Skin epidermis (tissue), 12 donors: ENCODE measurements at regions not wholly inside any gene's neighbourhood (a gene's known extent, or its start where the extent isn't known, plus 50 kb on each side); places are given as distances from the start of the nearest gene placed in this dataset.

Source experiments
- H3K27ac ChIP-seq, 21 experiments: fragments of 200-600 bp; sonication (generic) in 11 of 21; one replicate each; pipeline ENCODE4 v1.5.0; 2020; ENCODE audit warnings: mild to moderate bottlenecking in 3 of 21, inconsistent platforms in 2 of 21, moderate library complexity in 2 of 21
- H3K4me3 ChIP-seq, 7 experiments: fragments of 200-600 bp; sonication (generic) in 2 of 7; one replicate each; pipeline ENCODE4 v1.5.0; 2020; ENCODE audit warnings: inconsistent platforms in 2 of 7, mild to moderate bottlenecking in 2 of 7, moderate library complexity in 1 of 7

GRCh38 chr11:92859156-92859690 is 110.2 kb upstream of the MTNR1B start:
- H3K27ac ChIP-seq: no peak overlapping the region
- no peak overlapping the region for H3K4me3 ChIP-seq

GRCh38 chr11:92861634-92862033 is 107.8 kb upstream of the MTNR1B start:
- H3K27ac ChIP-seq: no peak overlapping the region
- H3K4me3 ChIP-seq: no peak overlapping the region

GRCh38 chr11:92865352-92865751 is 104.1 kb upstream of the MTNR1B start:
- no peak overlapping the region for H3K27ac ChIP-seq

GRCh38 chr11:92866679-92867282 is 102.7 kb upstream of the MTNR1B start:
- Histone ChIP-seq H3K27ac (no peak overlapping the region), H3K4me3 (no peak overlapping the region)

More at GRCh38 chr11:92865352-92865751, 104.1 kb upstream of the MTNR1B start:
- H3K4me3 ChIP-seq: no peak overlapping the region

GRCh38 chr11:92867913-92868619 is 101.4 kb upstream of the MTNR1B start:
- no peak overlapping the region for H3K27ac ChIP-seq
- no peak overlapping the region for H3K4me3 ChIP-seq

- no peak overlapping the region for H3K4me3 ChIP-seq
Observed at GRCh38 chr11:92869716-92870115, 99.7 kb upstream of the MTNR1B start.

GRCh38 chr11:92870196-92870832 is 99.1 kb upstream of the MTNR1B start:
- Histone ChIP-seq H3K27ac (no peak overlapping the region), H3K4me3 (no peak overlapping the region)

More at GRCh38 chr11:92869716-92870115, 99.7 kb upstream of the MTNR1B start:
- H3K27ac ChIP-seq: no peak overlapping the region

GRCh38 chr11:92873551-92873950 is 95.9 kb upstream of the MTNR1B start:
- H3K4me3 ChIP-seq: no peak overlapping the region
- no peak overlapping the region for H3K27ac ChIP-seq

- H3K27ac ChIP-seq: no peak overlapping the region
- H3K4me3 ChIP-seq: no peak overlapping the region
Observed at GRCh38 chr11:92875473-92875872, 94.0 kb upstream of the MTNR1B start.

GRCh38 chr11:92879086-92879485 is 90.4 kb upstream of the MTNR1B start:
- H3K4me3 ChIP-seq: no peak overlapping the region

GRCh38 chr11:92880381-92880780 is 89.1 kb upstream of the MTNR1B start:
- H3K27ac ChIP-seq: no peak overlapping the region

More at GRCh38 chr11:92879086-92879485, 90.4 kb upstream of the MTNR1B start:
- H3K27ac ChIP-seq: no peak overlapping the region

GRCh38 chr11:92881940-92882450 is 87.5 kb upstream of the MTNR1B start:
- H3K27ac ChIP-seq: no peak overlapping the region
- no peak overlapping the region for H3K4me3 ChIP-seq

More at GRCh38 chr11:92880381-92880780, 89.1 kb upstream of the MTNR1B start:
- no peak overlapping the region for H3K4me3 ChIP-seq

GRCh38 chr11:92882828-92883611 is 86.4 kb upstream of the MTNR1B start:
- H3K4me3 ChIP-seq: no peak overlapping the region
- no peak overlapping the region for H3K27ac ChIP-seq

GRCh38 chr11:92885600-92885999 is 83.9 kb upstream of the MTNR1B start:
- Histone ChIP-seq H3K4me3 (no peak overlapping the region), H3K27ac (no peak overlapping the region)

GRCh38 chr11:92886243-92886905 is 83.1 kb upstream of the MTNR1B start:
- no peak overlapping the region for H3K27ac ChIP-seq
- H3K4me3 ChIP-seq: no peak overlapping the region

- H3K4me3 ChIP-seq: no peak overlapping the region
- no peak overlapping the region for H3K27ac ChIP-seq
Observed at GRCh38 chr11:92888696-92889095, 80.8 kb upstream of the MTNR1B start.

- no peak overlapping the region for H3K4me3 ChIP-seq
- H3K27ac ChIP-seq: no peak overlapping the region
Observed at GRCh38 chr11:92890846-92891245, 78.6 kb upstream of the MTNR1B start.

GRCh38 chr11:92892802-92893684 is 76.4 kb upstream of the MTNR1B start:
- H3K4me3 ChIP-seq: no peak overlapping the region
- no peak overlapping the region for H3K27ac ChIP-seq
